K562 (cell line): ENCODE measurements at regions not wholly inside any gene's neighbourhood (a gene's known extent, or its start where the extent isn't known, plus 50 kb on each side); places are given as distances from the start of the nearest gene placed in this dataset.

Experiments
- ATAC-seq: fragments of 200-7000 bp; cut with Tn5 transposase; 3 replicates; pipeline ENCODE4 v1.9.1; 2020; ENCODE audit warnings: moderate library complexity
- BruUV-seq: library from RNA; stranded (reverse); fragments of 400-500 nt; replicated peaks from 2 replicates; lab custom pipeline; 2021; lab: Mats Ljungman, UMichigan
- CTCF ChIA-PET: fragments of 300-600 bp; formaldehyde crosslinking; extraction: SDS; loops from one replicate; lab custom pipeline; 2021; ENCODE audit warnings: low intra/inter-chr PET ratio; lab: Yijun Ruan, JAX
- POLR2A ChIA-PET: fragments of 300-600, 350-650 bp; sonication (Branson Sonifier 250); formaldehyde crosslinking; extraction: SDS; loops from one replicate; lab custom pipeline; 2021; ENCODE audit warnings: antibody characterized with exemption, inconsistent platforms; lab: Yijun Ruan, JAX
- DNase-seq, 4 experiments: peaks; one replicate each; pipeline versions ENCODE4 v3.0.0 to v3.0.0-alpha.2; 2011 to 2018; ENCODE audit warnings: low spot score in 3 of 4, mixed read lengths in 3 of 4; ENCODE audit errors: extremely low read depth in 1 of 4
- FAIRE-seq: peaks from 2 replicates; lab custom pipeline; 2011; peaks lifted over from hg19 to GRCh38; lab: Jason Lieb, UNC
- H2AFZ ChIP-seq: 2 replicates; pipeline ENCODE4 v1.6.0; 2011; ENCODE audit warnings: low read depth, low read length, control low read depth, inconsistent platforms
- H3K27ac ChIP-seq: fragments of 200-600 bp; 3 replicates; pipeline ENCODE4 v1.8.0; 2011; ENCODE audit warnings: low read depth, mild to moderate bottlenecking, control low read depth, inconsistent platforms, low read length, moderate library complexity, mixed read lengths; ENCODE audit errors: extremely low read depth
- H3K27me3 ChIP-seq, 2 experiments: fragments of 300-600 bp in 1 of 2; 2 replicates in 1 of 2; 3 replicates in 1 of 2; pipeline versions ENCODE4 v1.6.0 to v1.8.0; 2011; ENCODE audit warnings: inconsistent platforms in 2 of 2, low read length in 2 of 2, mild to moderate bottlenecking in 1 of 2, mixed read lengths in 1 of 2, moderate library complexity in 1 of 2; ENCODE audit not compliant: control insufficient read depth in 2 of 2, insufficient read depth in 2 of 2
- H3K36me3 ChIP-seq: fragments of 300-600 bp; 3 replicates; pipeline ENCODE4 v1.8.0; 2011; ENCODE audit warnings: mild to moderate bottlenecking, low read length, inconsistent platforms; ENCODE audit not compliant: control insufficient read depth, insufficient read depth
- H3K4me1 ChIP-seq, 2 experiments: fragments of 200-600 bp in 1 of 2; replicated peaks in 1 of 2; 2 replicates in 1 of 2; 3 replicates in 1 of 2; pipeline versions ENCODE4 v1.5.1 to v1.8.0; 2011; ENCODE audit warnings: inconsistent platforms in 2 of 2, low read length in 2 of 2, mild to moderate bottlenecking in 1 of 2, mixed read lengths in 1 of 2, moderate library complexity in 1 of 2; ENCODE audit not compliant: control insufficient read depth in 2 of 2, insufficient read depth in 2 of 2
- H3K4me2 ChIP-seq: 2 replicates; pipeline ENCODE4 v1.6.1; 2011; ENCODE audit warnings: low read length, control low read depth, inconsistent platforms, mixed read lengths; ENCODE audit not compliant: insufficient read depth
- H3K4me3 ChIP-seq: fragments of 200-600 bp; sonication (generic), shearing (Covaris generic); 2 replicates; pipeline ENCODE4 v1.5.1; 2016; ENCODE audit warnings: control low read depth, inconsistent platforms
- H3K79me2 ChIP-seq: fragments of 200-600 bp; 3 replicates; pipeline ENCODE4 v1.8.0; 2011; ENCODE audit warnings: low read length, inconsistent platforms; ENCODE audit not compliant: control insufficient read depth, insufficient read depth
- H3K9ac ChIP-seq, 2 experiments: 2 replicates each; pipeline versions ENCODE4 v1.6.0 to v1.6.1; 2011; ENCODE audit warnings: low read depth in 2 of 2, low read length in 2 of 2, control low read depth in 1 of 2, inconsistent platforms in 1 of 2, mild to moderate bottlenecking in 1 of 2, mixed read lengths in 1 of 2; ENCODE audit not compliant: insufficient read depth in 1 of 2
- H3K9me1 ChIP-seq: one replicate; pipeline ENCODE4 v1.6.0; 2011; ENCODE audit warnings: inconsistent platforms, mild to moderate bottlenecking, low read length, moderate library complexity; ENCODE audit not compliant: control insufficient read depth, insufficient read depth
- H3K9me3 ChIP-seq: replicated peaks from 2 replicates; pipeline ENCODE4 v1.5.1; 2011; ENCODE audit warnings: low read depth, low read length, inconsistent platforms; ENCODE audit not compliant: control insufficient read depth, insufficient read depth
- H4K20me1 ChIP-seq: replicated peaks from 2 replicates; pipeline ENCODE4 v1.6.1; 2011; ENCODE audit warnings: low read length, inconsistent platforms, mixed read lengths; ENCODE audit not compliant: control insufficient read depth, insufficient read depth
- ASH1L ChIP-seq: fragments of 450-650 bp; IDR thresholded peaks from 2 replicates; pipeline ENCODE4 v1.6.1; 2018; ENCODE audit warnings: borderline replicate concordance, mild to moderate bottlenecking, low read depth; ENCODE audit not compliant: partially characterized antibody
- ATF6 ChIP-seq: sonication (generic); formaldehyde crosslinking; IDR thresholded peaks from 2 replicates; pipeline ENCODE4 v1.4.0; 2020; ENCODE audit warnings: mild to moderate bottlenecking, missing genetic modification reagents
- MAZ ChIP-seq, 2 experiments: fragments of 450-650 bp in 1 of 2; sonication (generic) in 1 of 2; formaldehyde crosslinking; IDR thresholded peaks in 1 of 2; conservative IDR thresholded peaks in 1 of 2; 2 replicates each; pipeline versions ENCODE4 v1.4.0 to v1.5.0; 2020; ENCODE audit warnings: mild to moderate bottlenecking in 1 of 2, missing genetic modification reagents in 1 of 2
- SMAD4 ChIP-seq: fragments of 250-450 bp; sonication (Bioruptor Pico); conservative IDR thresholded peaks from 2 replicates; pipeline ENCODE4 v1.8.0; 2021; ENCODE audit warnings: inconsistent platforms, mild to moderate bottlenecking, moderate library complexity
- ZC3H11A ChIP-seq: IDR thresholded peaks from 2 replicates; pipeline ENCODE4 v1.6.1; 2012; ENCODE audit warnings: low read depth, low read length, improper control_type of control experiment
- ZNF512 ChIP-seq: IDR thresholded peaks from 2 replicates; pipeline ENCODE4 v1.6.1; 2016; ENCODE audit warnings: missing genetic modification characterization, missing compliant biosample characterization
- ZNF561 ChIP-seq: fragments of 450-650 bp; formaldehyde crosslinking; conservative IDR thresholded peaks from 2 replicates; pipeline ENCODE4 v1.4.0; 2020; ENCODE audit warnings: mild to moderate bottlenecking, moderate library complexity
- WGBS: fragments of 100-300 bp; shearing (Covaris generic); methylation state at CpG from one replicate; pipeline ENCODE4 v1.1.6; 2016; ENCODE audit warnings: low coverage, mixed read lengths; ENCODE audit not compliant: insufficient coverage; ENCODE audit errors: missing lambda C conversion rate; 5-methylcytosine and 5-hydroxymethylcytosine counted together
- in situ Hi-C: fragments of 300-500 bp; cut with MboI; formaldehyde crosslinking; loops from 4 replicates; pipeline ENCODE4 v1.15.0; 2018; ENCODE audit warnings: inconsistent platforms, mixed read lengths
- intact Hi-C: fragments of 100-400 bp; cut with micrococcal nuclease; formaldehyde crosslinking; loops from 2 replicates; pipeline ENCODE4 v1.14.2; 2022

DNA sequence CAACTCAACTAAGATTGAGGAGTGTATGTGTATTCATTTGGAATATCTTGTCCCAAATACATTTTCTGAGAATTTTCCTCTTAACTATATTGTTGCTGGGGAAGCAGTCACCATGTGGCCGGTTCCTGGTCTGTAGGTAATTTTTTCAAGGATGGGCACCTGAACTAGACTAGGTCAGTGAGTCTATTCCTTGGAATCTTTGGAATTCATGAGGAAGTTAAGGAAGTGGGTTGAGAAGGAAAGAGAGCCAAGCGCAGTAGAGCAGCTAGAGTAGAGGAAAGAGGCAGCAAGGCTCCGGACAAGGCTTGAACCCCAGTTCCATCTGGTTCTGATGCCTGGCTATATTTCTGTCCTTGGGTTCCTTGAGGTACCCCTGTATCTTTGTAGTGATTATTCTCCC, 183.7 kb downstream of the DACT1 start:
- H3K36me3 ChIP-seq: no peaks in the 10 kb centered on the region
- WGBS: 0% methylated on average over 3 of the region's 3 CpGs
- TF ChIP-seq ATF6 (CRISPR knock-in tag): no peak
- TF ChIP-seq ZNF512 (tag): no peak
- no peak for TF ChIP-seq ZNF561
- no peak for TF ChIP-seq MAZ (CRISPR knock-in tag; conservative IDR thresholded peaks at IDR 0.05 in 1 of 2, IDR thresholded peaks at IDR 0.05 in 1 of 2)
- no peak for TF ChIP-seq ZC3H11A
- TF ChIP-seq ASH1L: no peak
- TF ChIP-seq SMAD4 (CRISPR knock-in tag): no peak
- no peak overlapping the region for H3K4me2 ChIP-seq
- in situ Hi-C loops: no loop called here
- H3K9me1 ChIP-seq: no peaks in the 10 kb centered on the region
- no peaks in the 10 kb centered on the region for H3K27me3 ChIP-seq
- H3K4me1 ChIP-seq: no peaks in the 10 kb centered on the region
- H3K79me2 ChIP-seq: no peaks in the 10 kb centered on the region
- intact Hi-C loops: no loop called here
- no peaks in the 10 kb centered on the region for H4K20me1 ChIP-seq
- H3K4me3 ChIP-seq: no peak overlapping the region
- DNase-seq (no peak), ATAC-seq (no peak), FAIRE-seq (no peak)
- H3K27ac ChIP-seq: no peak overlapping the region
- H3K9ac ChIP-seq: no peak overlapping the region
- H2AFZ ChIP-seq: no peak overlapping the region
- no peaks in the 10 kb centered on the region for H3K9me3 ChIP-seq
- POLR2A ChIA-PET: no interaction called here
- BruUV-seq: no TSS peak
- CTCF ChIA-PET: no interaction called here
